Smooth muscle cell (in vitro differentiated cells): ENCODE measurements at regions not wholly inside any gene's neighbourhood (a gene's known extent, or its start where the extent isn't known, plus 50 kb on each side); places are given as distances from the start of the nearest gene placed in this dataset.
A peak's percentile ranks its signal among the peaks of the same experiment; 100 is the strongest.

Experiments used
- DNase-seq: peaks from one replicate; lab custom pipeline; 2025; ENCODE audit not compliant: unreplicated experiment; lab: John Stamatoyannopoulos, UW
- H2AFZ ChIP-seq: fragments of 200-600 bp; sonication (generic); 2 replicates; pipeline ENCODE4 v1.6.0; 2016; ENCODE audit warnings: antibody characterized with exemption, low read depth, mild to moderate bottlenecking
- H3F3A ChIP-seq: fragments of 200-600 bp; sonication (generic); 2 replicates; pipeline ENCODE4 v1.6.0; 2017; ENCODE audit warnings: antibody characterized with exemption, low read depth
- H3K27ac ChIP-seq: fragments of 200-600 bp; sonication (generic); 2 replicates; pipeline ENCODE4 v1.5.1; 2016; ENCODE audit warnings: low read depth, mild to moderate bottlenecking
- H3K27me3 ChIP-seq: fragments of 200-600 bp; sonication (generic); 2 replicates; pipeline ENCODE4 v1.6.1; 2016; ENCODE audit warnings: low read depth, mild to moderate bottlenecking
- H3K36me3 ChIP-seq: fragments of 200-600 bp; sonication (generic); 2 replicates; pipeline ENCODE4 v1.5.1; 2016; ENCODE audit warnings: low read depth
- H3K4me1 ChIP-seq: fragments of 200-600 bp; sonication (generic); 2 replicates; pipeline ENCODE4 v1.5.1; 2016; ENCODE audit warnings: low read depth
- H3K4me2 ChIP-seq: fragments of 200-600 bp; sonication (generic); 2 replicates; pipeline ENCODE4 v1.6.0; 2016; ENCODE audit warnings: mild to moderate bottlenecking
- H3K4me3 ChIP-seq: fragments of 200-600 bp; sonication (generic); 2 replicates; pipeline ENCODE4 v1.5.1; 2016; ENCODE audit warnings: mild to moderate bottlenecking
- H3K79me2 ChIP-seq: fragments of 200-600 bp; sonication (generic); 2 replicates; pipeline ENCODE4 v1.6.0; 2016; ENCODE audit warnings: low read depth, mild to moderate bottlenecking
- H3K9ac ChIP-seq: fragments of 200-600 bp; sonication (generic); 2 replicates; pipeline ENCODE4 v1.6.0; 2016; ENCODE audit warnings: low read depth
- H3K9me3 ChIP-seq: fragments of 200-600 bp; sonication (generic); replicated peaks from 2 replicates; pipeline ENCODE4 v1.5.1; 2016; ENCODE audit warnings: low read depth
- H4K20me1 ChIP-seq: fragments of 200-600 bp; sonication (generic); 2 replicates; pipeline ENCODE4 v1.6.0; 2016; ENCODE audit warnings: low read depth
- CTCF ChIP-seq: fragments of 200-600 bp; sonication (generic); IDR thresholded peaks from 2 replicates; pipeline ENCODE4 v1.5.1; 2017; ENCODE audit warnings: borderline replicate concordance, mild to moderate bottlenecking, antibody characterized with exemption; ENCODE audit not compliant: insufficient read depth, poor library complexity, severe bottlenecking
- WGBS: methylation state at CpG from one replicate; pipeline ENCODE4 v1.1.7; 2016; ENCODE audit warnings: low lambda C conversion rate; 5-methylcytosine and 5-hydroxymethylcytosine counted together

DNA sequence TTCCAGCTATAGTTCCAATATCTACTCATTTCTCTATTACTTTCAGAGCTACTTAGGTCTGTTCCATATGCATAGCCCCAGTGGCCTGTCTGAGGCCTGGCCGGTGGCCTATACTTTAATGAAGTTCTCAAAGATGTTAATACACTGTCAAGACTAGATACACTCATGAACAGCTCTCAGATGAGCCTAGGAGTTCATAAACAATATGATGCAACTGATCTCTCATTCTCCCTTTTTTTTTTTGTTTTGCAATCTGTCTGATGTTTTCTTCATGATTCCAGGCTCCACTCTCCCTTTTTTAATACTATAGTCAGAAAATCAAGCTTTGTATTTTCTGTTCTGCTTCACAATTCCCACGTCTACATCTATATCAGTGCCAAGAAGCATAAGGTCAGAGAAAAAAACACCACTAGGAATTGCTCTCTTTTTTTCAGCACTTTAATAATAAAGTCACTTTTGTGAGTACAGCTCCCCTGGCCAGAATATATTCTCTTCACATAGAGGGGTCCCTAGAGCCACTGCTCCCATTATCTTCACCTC, 321.0 kb downstream of the C7orf25 start:
- no peaks in the 10 kb centered on the region for H3K36me3 ChIP-seq
- no peak for TF ChIP-seq CTCF
- H3K4me3 ChIP-seq: no peak overlapping the region
- 90% methylated on average over 2 of the region's 2 CpGs for WGBS
- H3K27me3 ChIP-seq: no peaks in the 10 kb centered on the region
- no peak overlapping the region for H3K4me2 ChIP-seq
- no peak for DNase-seq
- H3K27ac ChIP-seq: no peak overlapping the region
- H4K20me1 ChIP-seq: no peaks in the 10 kb centered on the region
- H3K9me3 ChIP-seq: no peaks in the 10 kb centered on the region
- no peak overlapping the region for H3K9ac ChIP-seq
- no peaks in the 10 kb centered on the region for H3F3A ChIP-seq
- peak overlapping the region; percentile 37 for H2AFZ ChIP-seq
- no peaks in the 10 kb centered on the region for H3K79me2 ChIP-seq
- H3K4me1 ChIP-seq: no peaks in the 10 kb centered on the region

DNA sequence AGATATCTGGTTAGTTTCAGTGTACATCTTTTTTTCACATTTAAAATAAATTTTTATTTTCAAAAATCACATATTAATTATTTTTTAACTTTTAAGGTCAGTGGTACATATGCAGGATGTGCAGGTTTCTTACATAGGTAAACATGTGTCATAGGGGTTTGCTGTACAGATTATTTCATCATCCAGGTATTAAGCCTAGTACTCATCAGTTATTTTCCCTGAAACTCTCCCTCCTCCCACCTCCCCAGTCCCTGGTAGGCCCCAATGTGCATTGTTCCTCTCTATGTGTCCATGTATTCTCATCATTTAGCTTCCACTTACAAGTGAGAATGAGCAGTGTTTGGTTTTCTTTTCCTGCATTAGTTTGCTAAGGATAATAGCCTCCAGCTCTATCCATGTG, 323.0 kb downstream of the C7orf25 start:
- Histone ChIP-seq H3K36me3 (no peaks in the 10 kb centered on the region), H3K27ac (no peak overlapping the region), H2AFZ (no peak overlapping the region), H3K9ac (no peak overlapping the region), H3K4me2 (no peak overlapping the region), H3F3A (no peaks in the 10 kb centered on the region), H4K20me1 (no peaks in the 10 kb centered on the region), H3K4me1 (no peaks in the 10 kb centered on the region), H3K9me3 (no peaks in the 10 kb centered on the region), H3K79me2 (no peaks in the 10 kb centered on the region), H3K4me3 (no peak overlapping the region), H3K27me3 (no peaks in the 10 kb centered on the region)
- no peak for DNase-seq
- TF ChIP-seq CTCF: no peak

DNA sequence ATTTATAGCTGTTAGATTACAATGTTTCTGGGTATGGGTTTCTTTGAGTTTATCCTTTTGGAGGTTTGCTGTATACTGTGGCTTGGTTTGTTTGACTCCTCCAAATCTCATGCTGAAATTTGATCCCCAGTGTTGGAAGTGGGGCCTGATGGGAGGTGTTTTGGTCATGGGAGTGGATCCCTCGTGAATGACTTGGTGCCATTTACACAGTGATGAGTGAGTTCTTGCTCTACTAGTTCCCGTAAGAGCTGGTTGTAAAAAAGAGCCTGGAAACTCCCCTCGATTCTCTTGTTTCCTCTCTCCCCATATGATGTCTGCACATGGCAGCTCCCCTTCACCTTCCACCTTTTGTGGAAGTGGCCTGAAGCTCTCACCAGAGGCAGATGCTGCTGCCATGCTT, 324.1 kb downstream of the C7orf25 start:
- no peaks in the 10 kb centered on the region for H3K36me3 ChIP-seq
- H3K9me3 ChIP-seq: no peaks in the 10 kb centered on the region
- no peaks in the 10 kb centered on the region for H3F3A ChIP-seq
- H3K4me3 ChIP-seq: no peak overlapping the region
- no peaks in the 10 kb centered on the region for H3K27me3 ChIP-seq
- no peaks in the 10 kb centered on the region for H4K20me1 ChIP-seq
- 86% methylated on average over 3 of the region's 3 CpGs for WGBS
- H3K9ac ChIP-seq: no peak overlapping the region
- no peaks in the 10 kb centered on the region for H3K79me2 ChIP-seq
- TF ChIP-seq CTCF: no peak
- DNase-seq: no peak
- H3K4me2 ChIP-seq: no peak overlapping the region
- H3K27ac ChIP-seq: no peak overlapping the region
- H3K4me1 ChIP-seq: no peaks in the 10 kb centered on the region
- no peak overlapping the region for H2AFZ ChIP-seq

- no peak for DNase-seq
- H3K9me3 ChIP-seq: peaks cover 5% of the 10 kb centered on the region
- H3K27ac ChIP-seq: no peak overlapping the region
- H2AFZ ChIP-seq: no peak overlapping the region
- H3K79me2 ChIP-seq: no peaks in the 10 kb centered on the region
- H3K4me3 ChIP-seq: no peak overlapping the region
- H4K20me1 ChIP-seq: no peaks in the 10 kb centered on the region
- H3F3A ChIP-seq: no peaks in the 10 kb centered on the region
- 99% methylated on average over 2 of the region's 2 CpGs for WGBS
- no peak overlapping the region for H3K4me2 ChIP-seq
- no peaks in the 10 kb centered on the region for H3K27me3 ChIP-seq
- no peak overlapping the region for H3K9ac ChIP-seq
- H3K4me1 ChIP-seq: no peaks in the 10 kb centered on the region
- no peak for TF ChIP-seq CTCF
- H3K36me3 ChIP-seq: no peaks in the 10 kb centered on the region
Observed at GRCh38 chr7:42580061-42580460, 331.8 kb downstream of the C7orf25 start.
